BLaER1 treated with 17β-estradiol and CSF1 and Interleukin-3, amounts not matched to agents 10 nM and 100 nM (cell line): ENCODE measurements at regions not wholly inside any gene's neighbourhood (a gene's known extent, or its start where the extent isn't known, plus 50 kb on each side); places are given as distances from the start of the nearest gene placed in this dataset.
"Not testable (repeated sequence)": the region's sequence is repeated elsewhere in the genome, so short reads cannot be mapped to it uniquely, and the experiment has no call there.

Source experiments
- H3K27ac ChIP-seq, 11 experiments: shearing (Covaris generic); formaldehyde crosslinking; 2 replicates each; pipeline ENCODE4 v1.8.1; 2022
- H3K27me3 ChIP-seq, 11 experiments: shearing (Covaris generic); formaldehyde crosslinking; 2 replicates each; pipeline ENCODE4 v1.8.1; 2022
- H3K36me3 ChIP-seq, 11 experiments: shearing (Covaris generic); formaldehyde crosslinking; 2 replicates each; pipeline ENCODE4 v1.8.1; 2022
- H3K4me1 ChIP-seq, 10 experiments: shearing (Covaris generic); formaldehyde crosslinking; 2 replicates each; pipeline ENCODE4 v1.8.1; 2022
- H3K4me2 ChIP-seq, 11 experiments: shearing (Covaris generic); formaldehyde crosslinking; 2 replicates each; pipeline ENCODE4 v1.8.1; 2022
- H3K4me3 ChIP-seq, 10 experiments: shearing (Covaris generic); formaldehyde crosslinking; 2 replicates each; pipeline ENCODE4 v1.8.1; 2022
- H3K9ac ChIP-seq, 11 experiments: shearing (Covaris generic); formaldehyde crosslinking; 2 replicates each; pipeline ENCODE4 v1.8.1; 2022
- H3K9me3 ChIP-seq, 11 experiments: shearing (Covaris generic); formaldehyde crosslinking; replicated peaks in 1 of 11; 2 replicates each; pipeline ENCODE4 v1.8.1; 2022
- H4K20me1 ChIP-seq, 11 experiments: shearing (Covaris generic); formaldehyde crosslinking; 2 replicates each; pipeline ENCODE4 v1.8.1; 2022
- Cebpa-rat ChIP-seq, 11 experiments: shearing (Covaris generic); IDR thresholded peaks; 2 replicates each; pipeline ENCODE4 v1.8.1; 2022

- Histone ChIP-seq H3K27me3 (no peaks in the 10 kb centered on the region), H4K20me1 (no peaks in the 10 kb centered on the region)
Observed at GRCh38 chr2:139465789-139466188, 685.6 kb upstream of the NXPH2 start.

GRCh38 chr2:139457873-139458272 is 677.7 kb upstream of the NXPH2 start:
- Histone ChIP-seq H3K9ac (peak overlapping the region in 9 of 11 experiments; percentile 15 to 66 (median 36); a peak in 15 of 22 replicates), H3K27ac (peak overlapping the region; percentile 18 to 82 (median 67); a peak in 21 of 22 replicates)

More at GRCh38 chr2:139465789-139466188, 685.6 kb upstream of the NXPH2 start:
- H3K4me1 ChIP-seq, result no peaks in the 10 kb centered on the region
- no peak overlapping the region for H3K4me2 ChIP-seq
- no peak overlapping the region for H3K9ac ChIP-seq
- no peak for TF ChIP-seq Cebpa-rat (IDR thresholded peaks at IDR 0.05)
- no peak overlapping the region for H3K27ac ChIP-seq
- no peaks in the 10 kb centered on the region for H3K36me3 ChIP-seq
- H3K4me3 ChIP-seq, result no peak overlapping the region
- H3K9me3 ChIP-seq, result no peaks in the 10 kb centered on the region

GRCh38 chr2:139454251-139454650 is 674.1 kb upstream of the NXPH2 start:
- H3K4me2 ChIP-seq, result no peak overlapping the region
- no peak overlapping the region; a peak in 1 of 22 replicates for H3K27ac ChIP-seq
- H4K20me1 ChIP-seq, result no peaks in the 10 kb centered on the region
- H3K4me1 ChIP-seq, result peaks cover 14 to 36% (median 26%) of the 10 kb centered on the region in 10 experiments
- no peak overlapping the region for H3K4me3 ChIP-seq
- no peak for TF ChIP-seq Cebpa-rat (IDR thresholded peaks at IDR 0.05)
- no peaks in the 10 kb centered on the region; a peak in 1 of 22 replicates for H3K36me3 ChIP-seq
- no peaks in the 10 kb centered on the region for H3K27me3 ChIP-seq
- H3K9ac ChIP-seq, result no peak overlapping the region
- H3K9me3 ChIP-seq, result peaks cover 22 to 55% (median 39%) of the 10 kb centered on the region in 11 experiments

More at GRCh38 chr2:139457873-139458272, 677.7 kb upstream of the NXPH2 start:
- H3K36me3 ChIP-seq, result no peaks in the 10 kb centered on the region; a peak in 1 of 22 replicates
- TF ChIP-seq Cebpa-rat (IDR thresholded peaks at IDR 0.05), result no peak
- H3K4me2 ChIP-seq, result peak overlapping the region; percentile 56 to 83 (median 73)
- peaks cover 14 to 28% (median 25%) of the 10 kb centered on the region in 10 experiments for H3K4me1 ChIP-seq
- no peaks in the 10 kb centered on the region for H4K20me1 ChIP-seq
- peaks cover 19 to 43% (median 23%) of the 10 kb centered on the region in 11 experiments for H3K9me3 ChIP-seq
- no peaks in the 10 kb centered on the region for H3K27me3 ChIP-seq
- H3K4me3 ChIP-seq, result peak overlapping the region in 1 of 10 experiments; percentile 12; a peak in 3 of 20 replicates

GRCh38 chr2:139439100-139439499 is 658.9 kb upstream of the NXPH2 start:
- H4K20me1 ChIP-seq, result no peaks in the 10 kb centered on the region
- H3K36me3 ChIP-seq, result no peaks in the 10 kb centered on the region
- no peak overlapping the region for H3K9ac ChIP-seq
- no peaks in the 10 kb centered on the region for H3K4me1 ChIP-seq
- H3K4me2 ChIP-seq, result no peak overlapping the region
- no peaks in the 10 kb centered on the region for H3K9me3 ChIP-seq
- H3K27me3 ChIP-seq, result no peaks in the 10 kb centered on the region
- no peak overlapping the region for H3K27ac ChIP-seq
- no peak for TF ChIP-seq Cebpa-rat (IDR thresholded peaks at IDR 0.05)
- H3K4me3 ChIP-seq, result no peak overlapping the region

GRCh38 chr2:139438478-139438877 is 658.3 kb upstream of the NXPH2 start:
- Histone ChIP-seq H3K4me2 (no peak overlapping the region), H3K27ac (no peak overlapping the region), H3K27me3 (no peaks in the 10 kb centered on the region), H4K20me1 (no peaks in the 10 kb centered on the region), H3K4me1 (no peaks in the 10 kb centered on the region), H3K4me3 (no peak overlapping the region), H3K36me3 (no peaks in the 10 kb centered on the region), H3K9me3 (no peaks in the 10 kb centered on the region), H3K9ac (no peak overlapping the region)
- no peak for TF ChIP-seq Cebpa-rat (IDR thresholded peaks at IDR 0.05)

GRCh38 chr2:139427164-139427563 is 647.0 kb upstream of the NXPH2 start:
- Histone ChIP-seq H3K4me2 (no peak overlapping the region), H3K9ac (no peak overlapping the region), H3K27me3 (no peaks in the 10 kb centered on the region), H3K4me1 (no peaks in the 10 kb centered on the region), H3K4me3 (no peak overlapping the region), H4K20me1 (no peaks in the 10 kb centered on the region), H3K36me3 (no peaks in the 10 kb centered on the region), H3K27ac (no peak overlapping the region), H3K9me3 (peaks cover 0 to 10% (median 0%) of the 10 kb centered on the region in 11 experiments; a peak in 2 of 22 replicates)
- TF ChIP-seq Cebpa-rat (IDR thresholded peaks at IDR 0.05), result no peak

- Histone ChIP-seq H3K4me2 (no peak overlapping the region), H3K27ac (no peak overlapping the region), H3K9ac (no peak overlapping the region), H3K4me1 (no peaks in the 10 kb centered on the region), H3K9me3 (peaks cover 0 to 10% (median 0%) of the 10 kb centered on the region in 11 experiments; a peak in 2 of 22 replicates), H4K20me1 (no peaks in the 10 kb centered on the region), H3K36me3 (no peaks in the 10 kb centered on the region), H3K4me3 (no peak overlapping the region), H3K27me3 (no peaks in the 10 kb centered on the region)
- no peak for TF ChIP-seq Cebpa-rat (IDR thresholded peaks at IDR 0.05)
Observed at GRCh38 chr2:139424101-139424500, 643.9 kb upstream of the NXPH2 start.

GRCh38 chr2:139411236-139411635 is 631.0 kb upstream of the NXPH2 start:
- Histone ChIP-seq H3K9me3 (peaks cover 22 to 39% (median 29%) of the 10 kb centered on the region in 11 experiments; a peak in 21 of 22 replicates), H3K4me1 (peaks cover 18 to 34% (median 25%) of the 10 kb centered on the region in 10 experiments), H3K4me2 (peak overlapping the region; percentile 49 to 85 (median 74)), H3K27me3 (no peaks in the 10 kb centered on the region), H4K20me1 (no peaks in the 10 kb centered on the region), H3K9ac (peak overlapping the region in 8 of 11 experiments; percentile 24 to 61 (median 58); a peak in 7 of 22 replicates), H3K36me3 (no peaks in the 10 kb centered on the region), H3K4me3 (peak overlapping the region in 9 of 10 experiments; percentile 27 to 57 (median 47); a peak in 15 of 20 replicates), H3K27ac (peak overlapping the region in 9 of 11 experiments; percentile 11 to 72 (median 56); a peak in 15 of 22 replicates)
- TF ChIP-seq Cebpa-rat (IDR thresholded peaks at IDR 0.05), result no peak

GRCh38 chr2:139410833-139411174 is 630.6 kb upstream of the NXPH2 start:
- not testable (repeated sequence) for H4K20me1 ChIP-seq, H3K36me3 ChIP-seq, H3K27me3 ChIP-seq
- peak overlapping the region in 9 of 10 experiments; percentile 27 to 57 (median 47); a peak in 15 of 20 replicates for H3K4me3 ChIP-seq
- peaks cover 18 to 34% (median 25%) of the 10 kb centered on the region in 10 experiments for H3K4me1 ChIP-seq
- peaks cover 22 to 40% (median 27%) of the 10 kb centered on the region in 11 experiments; a peak in 21 of 22 replicates for H3K9me3 ChIP-seq
- peak overlapping the region in 8 of 11 experiments; percentile 24 to 61 (median 58); a peak in 8 of 22 replicates for H3K9ac ChIP-seq
- peak overlapping the region in 9 of 11 experiments; percentile 11 to 72 (median 56); a peak in 15 of 22 replicates for H3K27ac ChIP-seq
- peak overlapping the region; percentile 49 to 85 (median 74) for H3K4me2 ChIP-seq

- H3K9ac ChIP-seq, result peak overlapping the region in 1 of 11 experiments; percentile 61; a peak in 1 of 22 replicates
- peaks cover 18 to 39% (median 23%) of the 10 kb centered on the region in 11 experiments; a peak in 21 of 22 replicates for H3K9me3 ChIP-seq
- H3K27me3 ChIP-seq, H4K20me1 ChIP-seq, H3K36me3 ChIP-seq: not testable (repeated sequence)
- peaks cover 18 to 34% (median 25%) of the 10 kb centered on the region in 10 experiments for H3K4me1 ChIP-seq
- peak overlapping the region in 9 of 10 experiments; percentile 27 to 57 (median 47); a peak in 13 of 20 replicates for H3K4me3 ChIP-seq
- H3K4me2 ChIP-seq, result peak overlapping the region; percentile 49 to 85 (median 74); a peak in 21 of 22 replicates
- peak overlapping the region in 5 of 11 experiments; percentile 46 to 72 (median 62); a peak in 6 of 22 replicates for H3K27ac ChIP-seq
Observed at GRCh38 chr2:139410147-139410832, 630.1 kb upstream of the NXPH2 start.
